Urinary bladder (tissue), 3 donors: ENCODE measurements at regions not wholly inside any gene's neighbourhood (a gene's known extent, or its start where the extent isn't known, plus 50 kb on each side); places are given as distances from the start of the nearest gene placed in this dataset.
"Not testable (repeated sequence)": the region's sequence is repeated elsewhere in the genome, so short reads cannot be mapped to it uniquely, and the experiment has no call there.

Experiments used
- DNase-seq: peaks from one replicate; pipeline ENCODE4 v3.0.0-alpha.2; 2015; ENCODE audit errors: extremely low spot score
- H3K27ac ChIP-seq: one replicate; pipeline ENCODE4 v1.5.1; 2013; ENCODE audit warnings: low read depth, mild to moderate bottlenecking, moderate library complexity
- H3K36me3 ChIP-seq: one replicate; pipeline ENCODE4 v1.6.1; 2013; ENCODE audit warnings: mild to moderate bottlenecking, moderate library complexity; ENCODE audit not compliant: insufficient read depth
- H3K4me1 ChIP-seq: one replicate; pipeline ENCODE4 v1.6.1; 2013; ENCODE audit warnings: mild to moderate bottlenecking, moderate library complexity; ENCODE audit not compliant: insufficient read depth
- H3K4me3 ChIP-seq: one replicate; pipeline ENCODE4 v1.5.1; 2013; ENCODE audit warnings: low read depth, low read length
- WGBS: extraction: QIAGEN DNeasy Blood & Tissue Kit; methylation state at CpG from one replicate; pipeline ENCODE4 v1.1.7; 2013; 5-methylcytosine and 5-hydroxymethylcytosine counted together
- donor health status: healthy with polysubstance abuse.
- donor health status: healthy.

DNA sequence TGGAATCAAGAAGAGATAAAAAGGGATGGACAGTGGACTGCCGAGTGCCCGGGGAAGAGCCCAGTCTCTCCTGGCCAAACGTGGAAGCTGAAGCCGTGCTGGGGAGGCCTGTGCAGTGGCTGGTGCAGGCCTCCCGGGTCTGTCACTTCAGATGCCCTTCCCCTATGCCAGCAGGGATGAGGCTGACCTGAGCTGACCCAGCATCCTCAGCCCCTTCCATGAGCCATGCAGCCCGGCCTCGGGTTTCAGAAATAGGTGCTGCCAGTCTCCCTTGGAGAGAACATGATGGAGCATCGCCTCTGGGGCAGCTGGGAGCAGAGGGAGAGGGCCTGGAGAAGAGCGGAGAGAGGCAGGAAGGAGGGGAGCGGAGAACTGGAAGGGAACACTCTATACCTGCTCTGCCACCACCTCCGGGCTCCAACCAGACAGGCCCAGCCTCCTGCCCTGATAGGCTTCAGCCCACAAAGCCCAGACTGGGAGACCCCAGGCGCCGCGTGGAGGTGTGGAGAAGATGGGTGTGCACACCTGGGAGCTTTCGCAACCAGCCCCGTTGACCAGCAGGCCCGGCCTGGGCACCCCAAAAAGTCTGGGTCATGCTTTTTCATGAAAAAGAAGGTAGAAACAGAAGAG, 68.6 kb upstream of the PPP2R2D start:
- DNase-seq: no peak
- Histone ChIP-seq H3K4me1 (no peaks in the 10 kb centered on the region), H3K4me3 (no peak overlapping the region), H3K27ac (no peak overlapping the region), H3K36me3 (no peaks in the 10 kb centered on the region)
- 84% methylated on average over 17 of the region's 17 CpGs for WGBS

DNA sequence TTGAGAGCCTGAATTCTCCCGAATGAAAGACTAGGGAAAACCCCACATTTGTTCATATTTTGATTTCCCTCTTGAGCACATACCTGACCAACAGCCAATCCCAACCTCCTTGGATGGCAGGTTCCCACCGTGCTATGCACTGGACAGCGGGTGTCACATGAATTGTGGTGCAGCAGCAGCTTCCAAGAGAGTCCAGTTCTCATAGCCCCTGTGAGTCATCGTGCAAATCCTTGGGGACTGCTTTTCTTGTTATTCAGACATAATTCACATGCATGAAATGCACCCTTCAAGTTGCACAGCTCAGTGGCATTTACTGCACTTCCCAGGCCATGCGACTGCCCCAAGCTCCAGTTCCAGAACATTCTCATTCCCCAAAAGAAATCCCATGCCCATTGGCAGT, 67.8 kb upstream of the PPP2R2D start:
- Histone ChIP-seq H3K4me1 (no peaks in the 10 kb centered on the region), H3K27ac (no peak overlapping the region), H3K36me3 (no peaks in the 10 kb centered on the region), H3K4me3 (no peak overlapping the region)
- DNase-seq: no peak
- WGBS: 90% methylated on average over 5 of the region's 5 CpGs

DNA sequence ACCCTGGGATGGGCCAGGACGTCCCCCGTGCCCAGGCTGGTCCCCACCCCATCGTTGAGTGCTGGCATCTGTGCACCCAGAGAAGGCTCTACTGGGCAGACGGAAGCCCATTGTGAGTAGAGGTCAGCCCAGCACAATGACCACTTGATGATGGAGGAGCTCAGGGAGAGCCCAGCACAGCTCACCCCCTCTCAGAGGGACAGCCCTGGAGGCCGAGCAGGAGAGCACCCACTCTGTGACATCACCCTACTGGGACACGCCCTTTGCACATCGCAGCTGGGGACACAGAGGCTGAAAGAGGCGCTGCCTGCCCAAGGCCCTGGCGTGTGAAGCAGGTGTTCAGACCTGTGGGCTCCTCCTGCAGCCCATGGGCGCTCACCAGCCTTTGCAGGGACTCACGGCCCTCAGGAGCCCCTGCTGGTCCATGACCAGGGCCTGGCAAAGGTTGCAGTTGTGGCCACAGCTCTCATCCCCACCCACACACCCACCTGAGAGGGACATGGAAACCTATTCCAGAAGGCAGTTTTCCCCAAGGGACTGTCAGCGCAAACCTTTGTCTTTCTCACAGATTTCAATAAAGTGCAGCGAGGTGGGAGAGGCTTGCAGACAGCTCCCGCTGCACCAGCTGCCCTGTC, 67.2 kb upstream of the PPP2R2D start:
- DNase-seq: no peak

DNA sequence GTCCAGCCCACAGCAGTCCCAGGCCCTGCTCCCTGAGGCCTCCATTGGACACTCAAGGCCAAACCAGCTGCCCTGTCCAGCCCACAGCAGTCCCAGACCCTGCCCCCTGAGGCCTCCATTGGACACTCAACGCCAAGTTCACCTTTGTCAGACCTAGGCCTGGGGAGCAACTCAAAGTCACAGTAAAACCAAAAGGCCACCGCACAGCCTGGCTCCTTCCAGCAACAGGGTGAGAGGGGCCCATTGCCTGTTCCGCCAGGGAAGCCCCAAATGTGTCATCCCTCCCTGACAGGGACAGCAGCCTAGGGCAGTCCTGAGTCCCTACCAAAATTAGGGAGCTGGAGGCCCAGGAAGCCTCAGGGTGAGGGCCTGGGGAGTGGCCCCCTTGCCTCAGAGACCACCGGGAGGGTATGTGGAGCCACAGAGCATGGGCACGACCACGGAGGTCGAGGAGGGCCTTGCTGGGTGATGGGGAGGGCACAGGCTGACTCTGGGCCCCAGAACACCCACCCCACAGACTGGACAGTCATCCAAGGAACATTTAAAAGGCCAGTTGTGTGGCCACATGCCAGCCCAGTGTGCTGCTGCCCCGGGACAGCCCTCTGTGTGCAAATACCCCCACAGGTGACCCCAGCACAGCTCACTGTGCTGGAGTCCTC, 66.5 kb upstream of the PPP2R2D start:
- H3K36me3 ChIP-seq: no peaks in the 10 kb centered on the region
- WGBS: 91% methylated on average over 8 of the region's 8 CpGs
- no peak for DNase-seq

More for the DNA sequence above, 67.2 kb upstream of the PPP2R2D start:
- 89% methylated on average over 14 of the region's 14 CpGs for WGBS
- Histone ChIP-seq H3K27ac (no peak overlapping the region), H3K4me1 (no peaks in the 10 kb centered on the region), H3K36me3 (no peaks in the 10 kb centered on the region), H3K4me3 (no peak overlapping the region)

DNA sequence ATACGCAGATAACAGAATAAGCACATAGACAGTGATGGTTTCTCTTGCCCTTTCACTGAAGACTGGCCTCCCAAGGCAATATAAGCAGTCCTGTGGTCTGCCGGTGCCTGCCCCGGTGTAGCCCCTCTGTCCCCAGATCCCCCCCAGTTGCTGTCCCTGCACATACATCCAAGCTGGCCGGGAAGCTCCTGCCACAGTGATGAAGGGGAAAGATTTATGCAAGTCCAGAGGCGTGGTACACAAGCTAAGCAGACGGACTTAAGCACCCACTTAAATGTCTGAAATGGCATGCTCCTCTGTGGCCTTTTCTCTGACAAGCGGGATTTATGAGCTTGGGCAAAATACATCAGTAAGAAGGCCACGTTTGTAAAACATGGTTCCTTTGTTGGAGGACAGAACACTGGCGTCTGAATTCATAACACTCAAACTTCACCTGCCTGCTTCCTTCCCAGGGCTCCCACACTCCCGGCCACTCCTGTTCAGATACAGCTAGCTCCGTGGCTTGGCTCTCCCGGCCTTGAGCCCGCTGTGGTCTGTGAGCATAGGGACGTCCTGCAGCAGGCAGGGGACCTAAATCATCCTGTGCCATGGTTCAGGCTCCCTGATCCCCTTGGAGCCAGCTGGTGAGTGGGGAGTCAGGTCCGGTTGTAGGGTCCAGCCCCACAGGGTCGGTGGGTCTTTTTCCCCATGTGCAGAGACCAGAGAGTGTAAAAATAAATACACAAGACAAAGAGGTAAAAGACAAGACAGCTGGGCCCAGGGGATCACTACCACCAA, 61.7 kb upstream of the PPP2R2D start:
- no peaks in the 10 kb centered on the region for H3K4me1 ChIP-seq
- H3K27ac ChIP-seq: no peak overlapping the region
- no peaks in the 10 kb centered on the region for H3K36me3 ChIP-seq
- no peak for DNase-seq
- no peak overlapping the region for H3K4me3 ChIP-seq
- WGBS: 60% methylated on average over 16 of the region's 16 CpGs

More for the DNA sequence above, 66.5 kb upstream of the PPP2R2D start:
- Histone ChIP-seq H3K27ac (no peak overlapping the region), H3K4me1 (no peaks in the 10 kb centered on the region), H3K4me3 (no peak overlapping the region)

DNA sequence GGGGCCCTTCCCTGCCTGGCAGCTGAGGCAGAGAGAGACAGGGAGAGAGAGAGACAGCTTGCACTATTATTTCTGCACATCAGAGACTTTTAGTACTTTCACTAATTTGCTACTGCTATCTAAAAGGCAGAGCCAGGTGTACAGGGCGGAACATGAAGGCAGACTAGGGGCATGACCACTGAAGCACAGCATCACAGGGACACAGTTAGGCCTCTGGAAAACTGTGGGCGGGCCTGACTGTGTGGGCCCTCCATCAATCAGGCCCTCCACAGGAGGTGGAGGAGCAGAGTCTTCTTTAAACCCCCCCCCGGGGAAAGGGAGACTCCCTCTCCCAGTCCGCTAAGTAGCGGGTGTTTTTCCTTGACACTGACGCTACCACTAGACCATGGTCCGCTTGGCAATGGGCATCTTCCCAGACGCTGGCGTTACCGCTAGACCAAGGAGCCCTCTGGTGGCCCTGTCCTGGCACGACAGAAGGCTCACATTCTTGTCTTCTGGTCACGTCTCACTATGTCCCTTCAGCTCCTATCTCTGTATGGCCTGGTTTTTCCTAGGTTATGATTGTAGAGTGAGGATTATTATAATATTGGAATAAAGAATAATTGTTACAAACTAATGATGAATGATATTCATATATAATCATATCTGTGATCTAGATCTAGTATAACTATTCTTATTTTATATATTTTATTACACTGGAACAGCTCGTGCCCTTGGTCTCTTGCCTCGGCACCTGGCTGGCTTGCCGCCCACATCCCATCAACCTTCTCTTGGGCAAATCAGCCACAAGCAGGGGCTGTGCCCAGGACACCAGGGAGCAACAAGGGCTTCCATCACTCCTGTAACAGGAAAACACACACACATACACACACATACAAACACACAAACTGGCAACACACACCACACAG, 60.7 kb upstream of the PPP2R2D start:
- DNase-seq, H3K27ac ChIP-seq, H3K4me1 ChIP-seq, H3K4me3 ChIP-seq, H3K36me3 ChIP-seq: not testable (repeated sequence)
- WGBS: 89% methylated on average over 15 of the region's 15 CpGs

DNA sequence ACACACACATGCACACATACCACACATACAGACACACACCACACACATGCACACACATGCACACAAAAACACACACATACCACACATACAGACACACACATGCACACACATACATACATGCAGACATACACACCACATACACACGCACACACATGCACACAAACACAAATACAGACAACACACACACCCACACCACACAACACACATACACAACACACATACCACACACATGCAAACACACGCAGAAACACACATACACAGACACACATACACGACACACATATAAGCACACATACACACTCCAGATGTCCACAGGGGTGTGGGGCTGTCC, 60.1 kb upstream of the PPP2R2D start:
- WGBS: 93% methylated on average over 3 of the region's 3 CpGs
- no peaks in the 10 kb centered on the region for H3K36me3 ChIP-seq

DNA sequence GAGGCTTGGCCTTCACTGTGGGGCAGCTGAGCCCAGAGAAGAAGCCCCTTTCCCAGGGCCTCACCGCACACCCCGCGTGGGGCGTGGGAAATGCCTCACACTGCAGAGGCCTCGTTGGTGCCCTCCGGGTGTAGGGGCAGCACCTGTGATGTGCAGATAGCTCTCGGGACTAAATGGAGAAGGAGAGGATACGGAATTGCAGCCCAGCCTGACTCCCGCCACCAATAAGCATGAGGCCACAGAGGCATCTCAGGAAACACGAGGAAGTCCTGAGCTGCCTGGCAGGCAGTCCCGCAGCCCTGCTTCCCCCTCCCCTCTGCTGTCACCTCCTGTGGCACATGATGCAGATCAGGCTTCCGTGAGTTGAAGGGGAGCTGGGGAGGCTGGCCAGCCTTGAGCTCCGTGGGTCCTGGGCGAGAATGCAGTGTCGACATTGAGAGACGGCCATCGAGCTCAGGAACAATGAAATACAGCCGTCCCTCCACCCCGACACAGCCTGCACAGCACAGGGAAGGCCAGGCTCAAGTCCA, 59.6 kb upstream of the PPP2R2D start:
- 49% methylated on average over 19 of the region's 19 CpGs for WGBS
- no peak for DNase-seq
- no peak overlapping the region for H3K4me3 ChIP-seq

More for the DNA sequence above, 60.1 kb upstream of the PPP2R2D start:
- Histone ChIP-seq H3K27ac (no peak overlapping the region), H3K4me3 (no peak overlapping the region), H3K4me1 (no peaks in the 10 kb centered on the region)
- no peak for DNase-seq

DNA sequence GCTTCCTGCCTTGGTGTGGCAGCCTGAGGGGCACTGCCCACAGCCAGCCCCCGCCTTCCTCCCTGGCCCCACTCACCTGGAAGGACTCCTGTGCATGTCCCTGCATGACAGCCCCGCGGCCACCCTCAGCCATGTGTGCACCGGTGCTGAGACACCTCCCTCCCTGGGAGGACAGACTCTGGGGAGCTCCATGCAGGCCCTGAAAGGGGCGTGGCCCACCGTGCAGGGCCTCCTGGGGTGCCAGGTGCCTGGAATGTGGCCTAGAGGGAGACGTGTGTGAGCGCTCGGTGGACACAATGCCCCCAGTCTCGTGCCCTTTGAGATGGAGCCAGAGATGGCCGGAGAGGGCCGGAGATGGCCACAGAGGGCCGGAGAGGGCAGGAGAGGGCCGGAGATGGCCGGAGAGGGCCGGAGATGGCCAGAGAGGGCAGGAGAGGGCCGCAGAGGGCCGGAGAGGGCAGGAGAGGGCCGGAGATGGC, 59.1 kb upstream of the PPP2R2D start:
- Histone ChIP-seq H3K4me1 (no peaks in the 10 kb centered on the region), H3K27ac (no peak overlapping the region), H3K4me3 (no peak overlapping the region), H3K36me3 (no peaks in the 10 kb centered on the region)
- 81% methylated on average over 19 of the region's 19 CpGs for WGBS
- DNase-seq: no peak

More for the DNA sequence above, 59.6 kb upstream of the PPP2R2D start:
- Histone ChIP-seq H3K36me3 (no peaks in the 10 kb centered on the region), H3K27ac (no peak overlapping the region), H3K4me1 (no peaks in the 10 kb centered on the region)

DNA sequence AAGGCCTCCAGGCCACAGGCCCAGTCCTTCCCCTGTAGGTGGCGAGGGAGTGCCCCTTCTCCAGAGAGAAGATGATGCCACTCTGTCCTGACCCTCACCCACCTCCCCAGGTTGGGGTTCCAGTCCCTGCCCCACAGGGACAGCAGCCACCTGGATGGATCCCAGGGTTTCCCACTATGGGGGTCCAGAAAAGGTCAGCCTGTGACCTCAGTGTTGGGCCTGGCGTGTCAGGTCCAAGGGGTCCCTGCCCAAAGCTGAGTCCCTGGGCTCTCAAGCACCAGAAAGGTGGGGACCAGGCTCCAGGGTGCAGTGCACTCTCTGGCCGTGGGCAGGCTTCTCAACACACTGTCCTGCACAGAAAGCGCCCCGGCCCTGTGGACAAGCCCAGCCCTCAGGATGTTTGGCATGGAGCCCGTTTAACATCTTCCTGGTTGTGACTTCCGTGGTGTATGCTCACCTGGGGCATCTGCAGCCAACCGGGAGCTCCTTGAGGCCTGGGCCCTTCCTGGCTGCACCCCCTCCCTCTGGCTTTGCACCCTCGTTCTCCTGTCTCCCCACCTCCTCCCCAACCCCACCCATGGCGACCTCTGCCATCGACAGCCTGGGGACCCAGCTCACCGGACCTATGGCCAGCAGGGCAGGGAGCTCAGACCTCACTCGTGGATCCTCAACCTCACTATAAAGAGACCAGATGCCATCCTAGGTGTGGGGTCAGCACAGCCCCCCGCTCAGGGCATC, 58.3 kb upstream of the PPP2R2D start:
- Histone ChIP-seq H3K27ac (no peak overlapping the region), H3K4me1 (no peaks in the 10 kb centered on the region), H3K4me3 (no peak overlapping the region), H3K36me3 (no peaks in the 10 kb centered on the region)
- DNase-seq: no peak
- WGBS: 86% methylated on average over 14 of the region's 14 CpGs

DNA sequence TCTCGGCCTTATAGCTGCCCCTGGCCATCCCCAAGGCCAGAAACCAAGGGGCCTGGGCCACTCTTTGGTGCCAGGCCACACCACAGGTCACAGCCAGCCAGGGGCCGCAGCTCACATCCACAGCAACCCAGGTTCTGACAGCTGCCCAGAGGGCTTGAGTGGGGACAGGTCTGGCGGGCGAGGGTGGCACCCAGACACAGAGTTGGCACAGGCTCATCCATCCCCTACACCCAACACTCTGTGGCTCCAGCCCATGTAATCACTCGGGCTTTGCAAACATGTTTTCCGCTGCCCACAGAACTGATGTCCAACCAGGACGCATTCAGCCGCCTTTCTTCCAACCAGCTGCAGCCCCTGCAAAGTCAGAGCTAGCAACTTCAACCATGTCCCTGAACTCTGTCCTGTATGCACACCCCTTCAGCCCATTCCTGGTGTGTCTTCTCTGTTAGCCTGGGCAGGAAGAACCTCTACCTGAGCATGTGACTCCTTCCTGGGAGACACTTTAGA, 57.7 kb upstream of the PPP2R2D start:
- H3K36me3 ChIP-seq: no peaks in the 10 kb centered on the region
- no peak overlapping the region for H3K4me3 ChIP-seq
- WGBS: 92% methylated on average over 8 of the region's 8 CpGs
- H3K27ac ChIP-seq: no peak overlapping the region
- DNase-seq: no peak
- no peaks in the 10 kb centered on the region for H3K4me1 ChIP-seq

DNA sequence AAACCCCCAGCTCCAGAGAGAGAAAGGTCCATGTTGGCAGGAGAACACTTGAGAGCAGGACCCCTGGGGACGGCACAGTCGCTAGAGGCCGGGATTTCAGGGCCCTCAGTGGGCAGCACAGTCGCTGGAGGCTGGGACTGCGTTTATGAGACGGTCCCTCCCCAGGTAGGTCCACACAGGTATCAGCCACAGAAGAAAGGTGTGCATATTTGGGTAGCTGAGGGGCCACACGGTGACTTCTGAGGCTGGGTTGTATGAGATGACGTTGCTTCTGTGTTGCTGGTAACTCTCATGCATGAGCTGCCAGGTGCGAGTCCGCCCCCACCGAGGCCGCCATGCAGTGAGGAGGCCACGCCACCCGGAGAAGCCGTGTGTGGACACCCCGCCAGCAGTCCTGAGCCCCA, 56.9 kb upstream of the PPP2R2D start:
- no peak overlapping the region for H3K27ac ChIP-seq
- no peaks in the 10 kb centered on the region for H3K36me3 ChIP-seq
- DNase-seq: no peak
- H3K4me1 ChIP-seq: no peaks in the 10 kb centered on the region
- no peak overlapping the region for H3K4me3 ChIP-seq
- 95% methylated on average over 16 of the region's 16 CpGs for whole genome bisulfite sequencing
